ENCODE measurements at regions not wholly inside any gene's neighbourhood (a gene's known extent, or its start where the extent isn't known, plus 50 kb on each side); places are given as distances from the start of the nearest gene placed in this dataset.
"Not testable (repeated sequence)": the region's sequence is repeated elsewhere in the genome, so short reads cannot be mapped to it uniquely, and the experiment has no call there.

- no peak for FAIRE-seq
- dilution Hi-C loops (cut with MboI; ENCODE audit: extremely low pct_ligation_motif_present, low sequenced_read_pairs): no loop called here
- CTCF ChIA-PET: no interaction called here
Observed at GRCh38 chr3:63740116-63740515, 79.0 kb upstream of the C3orf49 start.

GRCh38 chr3:63744693-63745092 is 74.4 kb upstream of the C3orf49 start:
- H3K9me1 ChIP-seq (replicated peaks; ENCODE audit: control insufficient read depth, extremely low read depth, insufficient read depth, low read length); H3K36me3 ChIP-seq (ENCODE audit: control insufficient read depth in 2 of 2, extremely low read depth in 1 of 2, insufficient read depth in 2 of 2, low read length in 2 of 2); FAIRE-seq; POLR2A ChIA-PET; H3K4me2 ChIP-seq (ENCODE audit: insufficient read depth, low read length); H3K4me3 ChIP-seq (replicated peaks in 1 of 3; ENCODE audit: insufficient read depth in 1 of 3, low read depth in 1 of 3, low read length in 3 of 3); H4K20me1 ChIP-seq (replicated peaks; ENCODE audit: control insufficient read depth, extremely low read depth, insufficient read depth, low read length); H3K4me1 ChIP-seq (ENCODE audit: control insufficient read depth, extremely low read depth, insufficient read depth, low read length); H3K79me2 ChIP-seq (ENCODE audit: control insufficient read depth, insufficient read depth, low read length); DNase-seq (ENCODE audit: low read depth, low spot score); H3K9ac ChIP-seq (replicated peaks; ENCODE audit: extremely low read depth, insufficient read depth, low read length); H3K9me3 ChIP-seq (replicated peaks; ENCODE audit: control insufficient read depth, insufficient read depth, low read length); H3K27ac ChIP-seq (ENCODE audit: insufficient read depth, low read depth, low read length); intact Hi-C loops (cut with micrococcal nuclease); dilution Hi-C loops (cut with MboI; ENCODE audit: extremely low pct_ligation_motif_present, low sequenced_read_pairs); H2AFZ ChIP-seq (ENCODE audit: low read depth, low read length); BruUV-seq (replicated peaks); CTCF ChIA-PET; H3K27me3 ChIP-seq (ENCODE audit: control insufficient read depth in 2 of 2, insufficient read depth in 2 of 2, low read length in 2 of 2): not testable (repeated sequence)

More at GRCh38 chr3:63740116-63740515, 79.0 kb upstream of the C3orf49 start:
- no peak for DNase-seq (ENCODE audit: low read depth, low spot score)
- Histone ChIP-seq H3K4me3 (replicated peaks in 1 of 3; ENCODE audit: insufficient read depth in 1 of 3, low read depth in 1 of 3, low read length in 3 of 3) (no peak overlapping the region), H3K9me1 (replicated peaks; ENCODE audit: control insufficient read depth, extremely low read depth, insufficient read depth, low read length) (no peaks in the 10 kb centered on the region), H3K4me2 (ENCODE audit: insufficient read depth, low read length) (no peak overlapping the region), H4K20me1 (replicated peaks; ENCODE audit: control insufficient read depth, extremely low read depth, insufficient read depth, low read length) (no peaks in the 10 kb centered on the region), H3K9me3 (replicated peaks; ENCODE audit: control insufficient read depth, insufficient read depth, low read length) (no peaks in the 10 kb centered on the region), H2AFZ (ENCODE audit: low read depth, low read length) (no peak overlapping the region), H3K4me1 (ENCODE audit: control insufficient read depth, extremely low read depth, insufficient read depth, low read length) (no peaks in the 10 kb centered on the region), H3K27me3 (ENCODE audit: control insufficient read depth in 2 of 2, insufficient read depth in 2 of 2, low read length in 2 of 2) (no peaks in the 10 kb centered on the region), H3K36me3 (ENCODE audit: control insufficient read depth in 2 of 2, extremely low read depth in 1 of 2, insufficient read depth in 2 of 2, low read length in 2 of 2) (no peaks in the 10 kb centered on the region), H3K79me2 (ENCODE audit: control insufficient read depth, insufficient read depth, low read length) (no peaks in the 10 kb centered on the region), H3K27ac (ENCODE audit: insufficient read depth, low read depth, low read length) (no peak overlapping the region), H3K9ac (replicated peaks; ENCODE audit: extremely low read depth, insufficient read depth, low read length) (no peak overlapping the region)
- intact Hi-C loops (cut with micrococcal nuclease): no loop called here
- BruUV-seq (replicated peaks): no TSS peak
- POLR2A ChIA-PET: no interaction called here
- no peak for TF ChIP-seq JUN (IDR thresholded peaks at IDR 0.05; ENCODE audit: borderline replicate concordance, insufficient read depth, insufficient read length, low read depth)
- no peak for TF ChIP-seq POLR2AphosphoS5 (IDR thresholded peaks at IDR 0.05; ENCODE audit: insufficient read depth, low read depth, low read length)
- TF ChIP-seq MYC (IDR thresholded peaks at IDR 0.05; ENCODE audit: low read depth, low read length): no peak
- TF ChIP-seq GATA2 (IDR thresholded peaks at IDR 0.05; ENCODE audit: insufficient read depth, insufficient read length, low read depth, low read length): no peak
- no peak for TF ChIP-seq MAX (IDR thresholded peaks at IDR 0.05; ENCODE audit: insufficient read depth, insufficient read length)
- TF ChIP-seq POLR2A (IDR thresholded peaks at IDR 0.05; ENCODE audit: low read depth, low read length): no peak
- no peak for TF ChIP-seq FOS (IDR thresholded peaks at IDR 0.05; ENCODE audit: borderline replicate concordance, insufficient read depth, low read length)
- TF ChIP-seq CTCF (IDR thresholded peaks at IDR 0.05; ENCODE audit: extremely low read depth in 1 of 2, insufficient read depth in 1 of 2, low read depth in 1 of 2, low read length in 2 of 2): no peak
- no peak for TF ChIP-seq EZH2 (IDR thresholded peaks at IDR 0.05; ENCODE audit: borderline replicate concordance, low read depth, low read length, severe bottlenecking)

All from endothelial cell of umbilical vein (primary cell).